Endothelial cell of umbilical vein (primary cell): ENCODE measurements at regions not wholly inside any gene's neighbourhood (a gene's known extent, or its start where the extent isn't known, plus 50 kb on each side); places are given as distances from the start of the nearest gene placed in this dataset.

Experiments
- BruUV-seq: library from RNA; stranded (reverse); fragments of 400-500 nt; replicated peaks from 2 replicates; lab custom pipeline; 2021; lab: Mats Ljungman, UMichigan
- CTCF ChIA-PET: fragments of 300-600, 350-600 bp; sonication (Branson Sonifier 250); formaldehyde crosslinking; loops from one replicate; lab custom pipeline; 2021; ENCODE audit warnings: antibody characterized with exemption, inconsistent platforms; lab: Charles Lee
- POLR2A ChIA-PET: fragments of 300-600, 350-600 bp; sonication (Branson Sonifier 250); formaldehyde crosslinking; loops from one replicate; lab custom pipeline; 2021; ENCODE audit warnings: antibody characterized with exemption, inconsistent platforms; lab: Charles Lee
- DNase-seq: peaks from one replicate; pipeline ENCODE4 v3.0.0-alpha.2; 2011; ENCODE audit warnings: low read depth, low spot score
- FAIRE-seq: peaks from 2 replicates; lab custom pipeline; 2011; peaks lifted over from hg19 to GRCh38; lab: Jason Lieb, UNC
- H2AFZ ChIP-seq: 2 replicates; pipeline ENCODE4 v1.6.0; 2012; ENCODE audit warnings: low read depth, low read length, control low read depth, inconsistent platforms
- H3K27ac ChIP-seq: 2 replicates; pipeline ENCODE4 v1.5.1; 2011; ENCODE audit warnings: low read depth, mild to moderate bottlenecking, control low read depth, low read length, moderate library complexity; ENCODE audit not compliant: insufficient read depth
- H3K27me3 ChIP-seq, 2 experiments: 2 replicates each; pipeline versions ENCODE4 v1.6.0 to v1.6.1; 2011; ENCODE audit warnings: low read length in 2 of 2, mixed read lengths in 1 of 2; ENCODE audit not compliant: control insufficient read depth in 2 of 2, insufficient read depth in 2 of 2
- H3K36me3 ChIP-seq, 2 experiments: 2 replicates in 1 of 2; 3 replicates in 1 of 2; pipeline ENCODE4 v1.5.1; 2011; ENCODE audit warnings: low read length in 2 of 2, mild to moderate bottlenecking in 1 of 2, moderate library complexity in 1 of 2; ENCODE audit not compliant: control insufficient read depth in 2 of 2, insufficient read depth in 2 of 2; ENCODE audit errors: extremely low read depth in 1 of 2
- H3K4me1 ChIP-seq: 3 replicates; pipeline ENCODE4 v1.5.1; 2011; ENCODE audit warnings: mild to moderate bottlenecking, low read length; ENCODE audit not compliant: control insufficient read depth, insufficient read depth; ENCODE audit errors: extremely low read depth
- H3K4me2 ChIP-seq: 2 replicates; pipeline ENCODE4 v1.6.1; 2011; ENCODE audit warnings: low read length, control low read depth, mixed read lengths; ENCODE audit not compliant: insufficient read depth
- H3K4me3 ChIP-seq, 3 experiments: fragments of 200-600 bp in 1 of 3; sonication (generic), shearing (Covaris generic) in 1 of 3; replicated peaks in 1 of 3; 2 replicates each; pipeline ENCODE4 v1.5.1; 2011 to 2016; ENCODE audit warnings: control low read depth in 3 of 3, low read length in 3 of 3, mild to moderate bottlenecking in 2 of 3, inconsistent platforms in 1 of 3, low read depth in 1 of 3, moderate library complexity in 1 of 3; ENCODE audit not compliant: insufficient read depth in 1 of 3
- H3K79me2 ChIP-seq: 2 replicates; pipeline ENCODE4 v1.6.0; 2012; ENCODE audit warnings: low read length, inconsistent platforms; ENCODE audit not compliant: control insufficient read depth, insufficient read depth
- H3K9ac ChIP-seq: replicated peaks from 2 replicates; pipeline ENCODE3; 2011; ENCODE audit warnings: low read length, control low read depth; ENCODE audit not compliant: insufficient read depth; ENCODE audit errors: extremely low read depth
- H3K9me1 ChIP-seq: replicated peaks from 3 replicates; pipeline ENCODE4 v1.6.0; 2011; ENCODE audit warnings: mild to moderate bottlenecking, low read length; ENCODE audit not compliant: control insufficient read depth, insufficient read depth; ENCODE audit errors: extremely low read depth
- H3K9me3 ChIP-seq: replicated peaks from 2 replicates; pipeline ENCODE4 v1.5.1; 2012; ENCODE audit warnings: low read length, inconsistent platforms; ENCODE audit not compliant: control insufficient read depth, insufficient read depth
- H4K20me1 ChIP-seq: replicated peaks from 2 replicates; pipeline ENCODE3; 2011; ENCODE audit warnings: mild to moderate bottlenecking, low read length; ENCODE audit not compliant: control insufficient read depth, insufficient read depth; ENCODE audit errors: extremely low read depth
- EZH2 ChIP-seq: IDR thresholded peaks from 2 replicates; pipeline ENCODE4 v1.6.1; 2012; ENCODE audit warnings: borderline replicate concordance, low read depth, mild to moderate bottlenecking, moderate library complexity, low read length, inconsistent platforms; ENCODE audit not compliant: severe bottlenecking
- FOS ChIP-seq: IDR thresholded peaks from 2 replicates; pipeline ENCODE4 v1.6.1; 2011; ENCODE audit warnings: mild to moderate bottlenecking, low read length, moderate library complexity, borderline replicate concordance; ENCODE audit not compliant: insufficient read depth
- GATA2 ChIP-seq: IDR thresholded peaks from 2 replicates; pipeline ENCODE4 v1.7.0; 2011; ENCODE audit warnings: low read depth, mild to moderate bottlenecking, moderate library complexity, mixed read lengths, low read length; ENCODE audit not compliant: insufficient read length, insufficient read depth
- JUN ChIP-seq: IDR thresholded peaks from 2 replicates; pipeline ENCODE4 v1.6.1; 2011; ENCODE audit warnings: borderline replicate concordance, low read depth; ENCODE audit not compliant: insufficient read length, insufficient read depth
- MAX ChIP-seq: IDR thresholded peaks from 2 replicates; pipeline ENCODE4 v1.6.1; 2011; ENCODE audit not compliant: insufficient read depth, insufficient read length
- MYC ChIP-seq: IDR thresholded peaks from one replicate; pipeline ENCODE4 v1.6.1; 2011; ENCODE audit warnings: mild to moderate bottlenecking, low read depth, low read length
- POLR2A ChIP-seq: IDR thresholded peaks from 2 replicates; pipeline ENCODE4 v1.6.1; 2012; ENCODE audit warnings: low read depth, mild to moderate bottlenecking, control low read depth, low read length
- POLR2AphosphoS5 ChIP-seq: IDR thresholded peaks from 2 replicates; pipeline ENCODE4 v1.6.1; 2012; ENCODE audit warnings: low read depth, mild to moderate bottlenecking, control low read depth, low read length, moderate library complexity; ENCODE audit not compliant: insufficient read depth
- dilution Hi-C: fragments of 300-500 bp; cut with MboI; formaldehyde crosslinking; loops from one replicate; pipeline ENCODE4 v1.15.0; 2019; ENCODE audit warnings: low sequenced_read_pairs; ENCODE audit not compliant: extremely low pct_ligation_motif_present
- intact Hi-C: fragments of 100-400 bp; cut with micrococcal nuclease; formaldehyde crosslinking; loops from one replicate; pipeline ENCODE4 v1.10.0; 2022
- TF ChIP-seq, protein P1 (sequence below), 2 donors: IDR thresholded peaks; 1 replicate in 1 of 2; 2 replicates in 1 of 2; pipeline ENCODE4 v1.5.1; 2011; ENCODE audit warnings: low read length in 2 of 2, mild to moderate bottlenecking in 2 of 2, moderate library complexity in 2 of 2, control low read depth in 1 of 2, inconsistent platforms in 1 of 2, low read depth in 1 of 2; ENCODE audit not compliant: insufficient read depth in 1 of 2; ENCODE audit errors: extremely low read depth in 1 of 2

GRCh38 chr5:53430618-53431252 lies 49.7 kb upstream of the FST start:
- FAIRE-seq: peak; percentile 47
- Histone ChIP-seq H3K27me3 (no peaks in the 10 kb centered on the region), H3K4me2 (no peak overlapping the region), H3K9me3 (no peaks in the 10 kb centered on the region), H3K9me1 (no peaks in the 10 kb centered on the region), H3K9ac (no peak overlapping the region), H3K36me3 (no peaks in the 10 kb centered on the region), H3K4me1 (no peaks in the 10 kb centered on the region), H3K4me3 (no peak overlapping the region), H2AFZ (no peak overlapping the region), H4K20me1 (no peaks in the 10 kb centered on the region), H3K79me2 (no peaks in the 10 kb centered on the region), H3K27ac (no peak overlapping the region)
- no TSS peak for BruUV-seq
- dilution Hi-C loops (no loop called here), intact Hi-C loops (loop anchor here (1.0 kb wide), 3 partner anchors 68 to 260 kb away; no protein-coding TSS in a partner anchor)
- ChIA-PET POLR2A (interaction anchor here (0.7 kb wide), 2 partner anchors 796 to 892 kb away, joined by 4 to 5 read pairs; no protein-coding TSS in a partner anchor), CTCF (interaction anchor here (0.6 to 2.6 kb wide), 56 partner anchors 9 to 926 kb away, joined by 3 to 103 read pairs (median 4); no protein-coding TSS in a partner anchor)
- TF ChIP-seq GATA2 (peak; percentile 16), POLR2AphosphoS5 (no peak), JUN (no peak), EZH2 (no peak), FOS (no peak), MYC (no peak), MAX (no peak), POLR2A (no peak)
- TF ChIP-seq, protein P1, sequence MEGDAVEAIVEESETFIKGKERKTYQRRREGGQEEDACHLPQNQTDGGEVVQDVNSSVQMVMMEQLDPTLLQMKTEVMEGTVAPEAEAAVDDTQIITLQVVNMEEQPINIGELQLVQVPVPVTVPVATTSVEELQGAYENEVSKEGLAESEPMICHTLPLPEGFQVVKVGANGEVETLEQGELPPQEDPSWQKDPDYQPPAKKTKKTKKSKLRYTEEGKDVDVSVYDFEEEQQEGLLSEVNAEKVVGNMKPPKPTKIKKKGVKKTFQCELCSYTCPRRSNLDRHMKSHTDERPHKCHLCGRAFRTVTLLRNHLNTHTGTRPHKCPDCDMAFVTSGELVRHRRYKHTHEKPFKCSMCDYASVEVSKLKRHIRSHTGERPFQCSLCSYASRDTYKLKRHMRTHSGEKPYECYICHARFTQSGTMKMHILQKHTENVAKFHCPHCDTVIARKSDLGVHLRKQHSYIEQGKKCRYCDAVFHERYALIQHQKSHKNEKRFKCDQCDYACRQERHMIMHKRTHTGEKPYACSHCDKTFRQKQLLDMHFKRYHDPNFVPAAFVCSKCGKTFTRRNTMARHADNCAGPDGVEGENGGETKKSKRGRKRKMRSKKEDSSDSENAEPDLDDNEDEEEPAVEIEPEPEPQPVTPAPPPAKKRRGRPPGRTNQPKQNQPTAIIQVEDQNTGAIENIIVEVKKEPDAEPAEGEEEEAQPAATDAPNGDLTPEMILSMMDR (IDR thresholded peaks at IDR 0.05; ENCODE audit: extremely low read depth in 1 of 2, insufficient read depth in 1 of 2, low read depth in 1 of 2, low read length in 2 of 2): peak; percentile 31 to 46
- DNase-seq: peak; percentile 52
